ENCODE measurements at regions not wholly inside any gene's neighbourhood (a gene's known extent, or its start where the extent isn't known, plus 50 kb on each side); places are given as distances from the start of the nearest gene placed in this dataset.

GRCh38 chr9:13575558-13575957 lies 296.1 kb upstream of the MPDZ start (continued):
- TF ChIP-seq, protein P1, sequence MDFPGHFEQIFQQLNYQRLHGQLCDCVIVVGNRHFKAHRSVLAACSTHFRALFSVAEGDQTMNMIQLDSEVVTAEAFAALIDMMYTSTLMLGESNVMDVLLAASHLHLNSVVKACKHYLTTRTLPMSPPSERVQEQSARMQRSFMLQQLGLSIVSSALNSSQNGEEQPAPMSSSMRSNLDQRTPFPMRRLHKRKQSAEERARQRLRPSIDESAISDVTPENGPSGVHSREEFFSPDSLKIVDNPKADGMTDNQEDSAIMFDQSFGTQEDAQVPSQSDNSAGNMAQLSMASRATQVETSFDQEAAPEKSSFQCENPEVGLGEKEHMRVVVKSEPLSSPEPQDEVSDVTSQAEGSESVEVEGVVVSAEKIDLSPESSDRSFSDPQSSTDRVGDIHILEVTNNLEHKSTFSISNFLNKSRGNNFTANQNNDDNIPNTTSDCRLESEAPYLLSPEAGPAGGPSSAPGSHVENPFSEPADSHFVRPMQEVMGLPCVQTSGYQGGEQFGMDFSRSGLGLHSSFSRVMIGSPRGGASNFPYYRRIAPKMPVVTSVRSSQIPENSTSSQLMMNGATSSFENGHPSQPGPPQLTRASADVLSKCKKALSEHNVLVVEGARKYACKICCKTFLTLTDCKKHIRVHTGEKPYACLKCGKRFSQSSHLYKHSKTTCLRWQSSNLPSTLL (IDR thresholded peaks at IDR 0.05): no peak
- no peak for TF ChIP-seq RBM34 (IDR thresholded peaks at IDR 0.05; ENCODE audit: borderline replicate concordance, insufficient read depth, low read length)
- TF ChIP-seq, protein P2, sequence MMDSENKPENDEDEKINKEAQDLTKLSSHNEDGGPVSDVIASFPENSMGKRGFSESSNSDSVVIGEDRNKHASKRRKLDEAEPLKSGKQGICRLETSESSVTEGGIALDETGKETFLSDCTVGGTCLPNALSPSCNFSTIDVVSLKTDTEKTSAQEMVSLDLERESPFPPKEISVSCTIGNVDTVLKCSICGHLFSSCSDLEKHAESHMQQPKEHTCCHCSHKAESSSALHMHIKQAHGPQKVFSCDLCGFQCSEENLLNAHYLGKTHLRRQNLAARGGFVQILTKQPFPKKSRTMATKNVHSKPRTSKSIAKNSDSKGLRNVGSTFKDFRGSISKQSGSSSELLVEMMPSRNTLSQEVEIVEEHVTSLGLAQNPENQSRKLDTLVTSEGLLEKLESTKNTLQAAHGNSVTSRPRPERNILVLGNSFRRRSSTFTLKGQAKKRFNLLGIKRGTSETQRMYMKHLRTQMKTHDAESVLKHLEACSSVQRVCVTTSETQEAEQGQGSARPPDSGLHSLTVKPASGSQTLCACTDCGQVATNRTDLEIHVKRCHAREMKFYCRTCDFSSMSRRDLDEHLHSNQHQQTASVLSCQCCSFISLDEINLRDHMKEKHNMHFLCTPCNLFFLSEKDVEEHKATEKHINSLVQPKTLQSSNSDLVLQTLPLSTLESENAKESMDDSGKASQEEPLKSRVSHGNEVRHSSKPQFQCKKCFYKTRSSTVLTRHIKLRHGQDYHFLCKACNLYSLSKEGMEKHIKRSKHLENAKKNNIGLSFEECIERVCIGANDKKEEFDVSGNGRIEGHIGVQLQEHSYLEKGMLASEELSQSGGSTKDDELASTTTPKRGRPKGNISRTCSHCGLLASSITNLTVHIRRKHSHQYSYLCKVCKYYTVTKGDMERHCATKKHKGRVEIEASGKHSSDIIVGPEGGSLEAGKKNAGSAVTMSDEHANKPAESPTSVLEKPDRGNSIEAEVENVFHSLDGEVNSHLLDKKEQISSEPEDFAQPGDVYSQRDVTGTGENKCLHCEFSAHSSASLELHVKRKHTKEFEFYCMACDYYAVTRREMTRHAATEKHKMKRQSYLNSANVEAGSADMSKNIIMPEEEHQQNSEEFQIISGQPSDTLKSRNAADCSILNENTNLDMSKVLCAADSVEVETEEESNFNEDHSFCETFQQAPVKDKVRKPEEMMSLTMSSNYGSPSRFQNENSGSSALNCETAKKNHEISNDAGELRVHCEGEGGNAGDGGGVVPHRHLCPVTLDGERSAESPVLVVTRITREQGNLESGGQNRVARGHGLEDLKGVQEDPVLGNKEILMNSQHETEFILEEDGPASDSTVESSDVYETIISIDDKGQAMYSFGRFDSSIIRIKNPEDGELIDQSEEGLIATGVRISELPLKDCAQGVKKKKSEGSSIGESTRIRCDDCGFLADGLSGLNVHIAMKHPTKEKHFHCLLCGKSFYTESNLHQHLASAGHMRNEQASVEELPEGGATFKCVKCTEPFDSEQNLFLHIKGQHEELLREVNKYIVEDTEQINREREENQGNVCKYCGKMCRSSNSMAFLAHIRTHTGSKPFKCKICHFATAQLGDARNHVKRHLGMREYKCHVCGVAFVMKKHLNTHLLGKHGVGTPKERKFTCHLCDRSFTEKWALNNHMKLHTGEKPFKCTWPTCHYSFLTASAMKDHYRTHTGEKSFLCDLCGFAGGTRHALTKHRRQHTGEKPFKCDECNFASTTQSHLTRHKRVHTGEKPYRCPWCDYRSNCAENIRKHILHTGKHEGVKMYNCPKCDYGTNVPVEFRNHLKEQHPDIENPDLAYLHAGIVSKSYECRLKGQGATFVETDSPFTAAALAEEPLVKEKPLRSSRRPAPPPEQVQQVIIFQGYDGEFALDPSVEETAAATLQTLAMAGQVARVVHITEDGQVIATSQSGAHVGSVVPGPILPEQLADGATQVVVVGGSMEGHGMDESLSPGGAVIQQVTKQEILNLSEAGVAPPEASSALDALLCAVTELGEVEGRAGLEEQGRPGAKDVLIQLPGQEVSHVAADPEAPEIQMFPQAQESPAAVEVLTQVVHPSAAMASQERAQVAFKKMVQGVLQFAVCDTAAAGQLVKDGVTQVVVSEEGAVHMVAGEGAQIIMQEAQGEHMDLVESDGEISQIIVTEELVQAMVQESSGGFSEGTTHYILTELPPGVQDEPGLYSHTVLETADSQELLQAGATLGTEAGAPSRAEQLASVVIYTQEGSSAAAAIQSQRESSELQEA (IDR thresholded peaks at IDR 0.05; ENCODE audit: low read depth): no peak

Measured in K562 (cell line).